DND-41 (cell line): ENCODE measurements at regions not wholly inside any gene's neighbourhood (a gene's known extent, or its start where the extent isn't known, plus 50 kb on each side); places are given as distances from the start of the nearest gene placed in this dataset.

Experiments
- ATAC-seq: fragments of 200-7000 bp; cut with Tn5 transposase; 3 replicates; pipeline ENCODE4 v1.9.1; 2021; ENCODE audit warnings: low read depth; ENCODE audit not compliant: insufficient read depth
- DNase-seq: peaks from one replicate; pipeline ENCODE4 v3.0.0-alpha.2; 2020
- H2AFZ ChIP-seq: 2 replicates; pipeline ENCODE4 v1.6.0; 2012; ENCODE audit warnings: low read depth, low read length
- H3K27ac ChIP-seq: 2 replicates; pipeline ENCODE4 v1.5.1; 2012; ENCODE audit warnings: low read length, inconsistent platforms
- H3K27me3 ChIP-seq: fragments of 200-600 bp; sonication (generic); 2 replicates; pipeline ENCODE4 v1.6.0; 2012; ENCODE audit warnings: low read length, mild to moderate bottlenecking, inconsistent platforms; ENCODE audit not compliant: insufficient read depth, poor library complexity
- H3K36me3 ChIP-seq: 2 replicates; pipeline ENCODE4 v1.5.1; 2012; ENCODE audit warnings: low read length, inconsistent platforms; ENCODE audit not compliant: insufficient read depth
- H3K4me1 ChIP-seq: 2 replicates; pipeline ENCODE4 v1.5.1; 2012; ENCODE audit warnings: mild to moderate bottlenecking, low read length; ENCODE audit not compliant: insufficient read depth
- H3K4me2 ChIP-seq: 2 replicates; pipeline ENCODE4 v1.6.0; 2012; ENCODE audit warnings: mild to moderate bottlenecking, moderate library complexity, low read length, inconsistent platforms; ENCODE audit not compliant: insufficient read depth
- H3K4me3 ChIP-seq, 2 experiments: fragments of 200-600 bp in 1 of 2; shearing (Covaris generic) in 1 of 2; 2 replicates each; pipeline ENCODE4 v1.5.1; 2012 to 2016; ENCODE audit warnings: inconsistent platforms in 2 of 2, low read length in 2 of 2, mild to moderate bottlenecking in 2 of 2, low read depth in 1 of 2, moderate library complexity in 1 of 2
- H3K79me2 ChIP-seq: 2 replicates; pipeline ENCODE4 v1.6.0; 2012; ENCODE audit warnings: low read length, inconsistent platforms; ENCODE audit not compliant: insufficient read depth
- H3K9ac ChIP-seq: 2 replicates; pipeline ENCODE4 v1.6.0; 2012; ENCODE audit warnings: low read depth, mild to moderate bottlenecking, inconsistent platforms, low read length, moderate library complexity
- H3K9me3 ChIP-seq: 2 replicates; pipeline ENCODE4 v1.5.1; 2012; ENCODE audit warnings: low read length, moderate library complexity, mild to moderate bottlenecking, inconsistent platforms; ENCODE audit not compliant: insufficient read depth, severe bottlenecking
- H4K20me1 ChIP-seq: 2 replicates; pipeline ENCODE4 v1.6.0; 2012; ENCODE audit warnings: low read length; ENCODE audit not compliant: insufficient read depth
- EZH2 ChIP-seq: IDR thresholded peaks from 3 replicates; pipeline ENCODE4 v1.6.1; 2012; ENCODE audit warnings: borderline replicate concordance, low read depth, mild to moderate bottlenecking, moderate library complexity, low read length, inconsistent platforms; ENCODE audit not compliant: severe bottlenecking
- TF ChIP-seq, protein P1 (sequence below): IDR thresholded peaks from 2 replicates; pipeline ENCODE4 v1.5.1; 2012; ENCODE audit warnings: borderline replicate concordance, low read length, moderate library complexity, mild to moderate bottlenecking; ENCODE audit not compliant: poor library complexity, severe bottlenecking; ENCODE audit errors: extremely low read depth

GRCh38 chr4:84070289-84070688, 428.8 kb downstream of the NKX6-1 start:
- H3K79me2 ChIP-seq: no peaks in the 10 kb centered on the region
- H3K4me3 ChIP-seq: no peak overlapping the region
- no peak overlapping the region for H3K4me2 ChIP-seq
- no peak overlapping the region for H3K9ac ChIP-seq
- ATAC-seq (no peak), DNase-seq (no peak)
- TF ChIP-seq EZH2: no peak
- TF ChIP-seq, protein P1, sequence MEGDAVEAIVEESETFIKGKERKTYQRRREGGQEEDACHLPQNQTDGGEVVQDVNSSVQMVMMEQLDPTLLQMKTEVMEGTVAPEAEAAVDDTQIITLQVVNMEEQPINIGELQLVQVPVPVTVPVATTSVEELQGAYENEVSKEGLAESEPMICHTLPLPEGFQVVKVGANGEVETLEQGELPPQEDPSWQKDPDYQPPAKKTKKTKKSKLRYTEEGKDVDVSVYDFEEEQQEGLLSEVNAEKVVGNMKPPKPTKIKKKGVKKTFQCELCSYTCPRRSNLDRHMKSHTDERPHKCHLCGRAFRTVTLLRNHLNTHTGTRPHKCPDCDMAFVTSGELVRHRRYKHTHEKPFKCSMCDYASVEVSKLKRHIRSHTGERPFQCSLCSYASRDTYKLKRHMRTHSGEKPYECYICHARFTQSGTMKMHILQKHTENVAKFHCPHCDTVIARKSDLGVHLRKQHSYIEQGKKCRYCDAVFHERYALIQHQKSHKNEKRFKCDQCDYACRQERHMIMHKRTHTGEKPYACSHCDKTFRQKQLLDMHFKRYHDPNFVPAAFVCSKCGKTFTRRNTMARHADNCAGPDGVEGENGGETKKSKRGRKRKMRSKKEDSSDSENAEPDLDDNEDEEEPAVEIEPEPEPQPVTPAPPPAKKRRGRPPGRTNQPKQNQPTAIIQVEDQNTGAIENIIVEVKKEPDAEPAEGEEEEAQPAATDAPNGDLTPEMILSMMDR: no peak
- H2AFZ ChIP-seq: no peak overlapping the region
- H3K36me3 ChIP-seq: no peaks in the 10 kb centered on the region
- no peak overlapping the region for H3K27ac ChIP-seq
- no peaks in the 10 kb centered on the region for H3K4me1 ChIP-seq
- no peaks in the 10 kb centered on the region for H3K9me3 ChIP-seq
- no peaks in the 10 kb centered on the region for H3K27me3 ChIP-seq
- no peaks in the 10 kb centered on the region for H4K20me1 ChIP-seq

DNA sequence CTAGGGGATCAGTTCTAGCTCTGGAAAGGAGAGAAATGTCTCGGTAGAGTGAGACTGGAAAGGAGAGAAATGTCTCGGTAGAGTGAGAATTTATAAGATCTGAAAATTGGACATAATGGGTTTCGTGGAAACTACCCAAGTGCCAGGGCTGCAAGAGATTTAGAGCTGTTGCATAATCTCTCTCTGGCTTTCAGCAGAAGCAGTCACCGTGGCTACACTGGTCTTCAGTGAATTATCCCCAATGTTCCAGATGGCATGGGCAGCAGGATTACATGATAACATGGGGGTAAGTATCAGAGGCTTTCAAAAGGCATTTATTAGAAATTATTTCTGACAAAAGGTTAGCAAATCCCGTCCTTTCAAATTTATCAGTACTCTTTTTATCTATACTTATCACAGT, 435.5 kb downstream of the NKX6-1 start:
- Histone ChIP-seq H4K20me1 (no peaks in the 10 kb centered on the region), H3K4me2 (no peak overlapping the region), H3K4me1 (no peaks in the 10 kb centered on the region), H3K4me3 (no peak overlapping the region), H3K27ac (no peak overlapping the region), H3K9ac (no peak overlapping the region), H3K9me3 (no peaks in the 10 kb centered on the region), H3K36me3 (no peaks in the 10 kb centered on the region), H3K79me2 (no peaks in the 10 kb centered on the region), H3K27me3 (no peaks in the 10 kb centered on the region), H2AFZ (no peak overlapping the region)
- ATAC-seq (no peak), DNase-seq (no peak)
- TF ChIP-seq, protein P1: no peak
- no peak for TF ChIP-seq EZH2

GRCh38 chr4:84058201-84058600, 440.9 kb downstream of the NKX6-1 start:
- H3K4me3 ChIP-seq: no peak overlapping the region
- H3K36me3 ChIP-seq: no peaks in the 10 kb centered on the region
- H3K79me2 ChIP-seq: no peaks in the 10 kb centered on the region
- H3K4me2 ChIP-seq: no peak overlapping the region
- no peaks in the 10 kb centered on the region for H3K4me1 ChIP-seq
- H3K27me3 ChIP-seq: no peaks in the 10 kb centered on the region
- no peaks in the 10 kb centered on the region for H4K20me1 ChIP-seq
- TF ChIP-seq, protein P1: no peak
- no peak for TF ChIP-seq EZH2
- H2AFZ ChIP-seq: no peak overlapping the region
- no peak overlapping the region for H3K9ac ChIP-seq
- H3K27ac ChIP-seq: no peak overlapping the region
- ATAC-seq: no peak
- H3K9me3 ChIP-seq: no peaks in the 10 kb centered on the region
- DNase-seq: no peak

DNA sequence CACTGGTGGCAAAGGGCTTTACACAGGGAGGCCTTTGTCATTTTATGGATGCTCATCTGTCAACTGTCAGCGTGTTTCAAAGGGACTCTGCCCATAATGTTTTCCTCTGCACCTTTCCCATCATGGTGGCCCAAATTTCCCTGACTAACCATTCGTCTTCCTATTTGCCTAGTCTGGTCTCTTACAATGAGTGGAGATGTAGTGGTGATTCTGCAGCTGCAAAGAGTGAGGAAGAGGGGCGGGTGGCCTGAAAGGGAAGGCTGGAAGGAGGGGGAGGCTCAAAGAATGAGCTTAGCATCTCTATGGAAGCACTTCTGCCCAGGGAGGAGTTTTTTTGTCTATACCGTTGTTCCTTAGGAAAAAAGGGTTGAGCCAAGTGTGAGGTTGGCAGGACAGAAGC, 447.5 kb downstream of the NKX6-1 start:
- no peak overlapping the region for H3K27ac ChIP-seq
- no peaks in the 10 kb centered on the region for H3K27me3 ChIP-seq
- no peak for TF ChIP-seq EZH2
- TF ChIP-seq, protein P1: no peak
- DNase-seq (no peak), ATAC-seq (no peak)
- no peaks in the 10 kb centered on the region for H3K79me2 ChIP-seq
- no peak overlapping the region for H3K4me2 ChIP-seq
- no peak overlapping the region for H2AFZ ChIP-seq
- H3K9ac ChIP-seq: no peak overlapping the region
- no peaks in the 10 kb centered on the region for H4K20me1 ChIP-seq
- H3K36me3 ChIP-seq: no peaks in the 10 kb centered on the region
- no peaks in the 10 kb centered on the region for H3K4me1 ChIP-seq
- no peaks in the 10 kb centered on the region for H3K9me3 ChIP-seq
- H3K4me3 ChIP-seq: no peak overlapping the region
